CD8-positive, alpha-beta memory T cell (primary cell): ENCODE measurements at regions not wholly inside any gene's neighbourhood (a gene's known extent, or its start where the extent isn't known, plus 50 kb on each side); places are given as distances from the start of the nearest gene placed in this dataset.
"Not testable (repeated sequence)": the region's sequence is repeated elsewhere in the genome, so short reads cannot be mapped to it uniquely, and the experiment has no call there.

Experiments used
- CTCF ChIA-PET: fragments of 350-600 bp; sonication (Branson Sonifier 250); formaldehyde crosslinking; loops from one replicate; lab custom pipeline; 2021; ENCODE audit warnings: antibody characterized with exemption; lab: Charles Lee
- POLR2A ChIA-PET: fragments of 350-600 bp; sonication (Branson Sonifier 250); formaldehyde crosslinking; loops from one replicate; lab custom pipeline; 2021; ENCODE audit warnings: antibody characterized with exemption; lab: Charles Lee
- DNase-seq, 5 donors: peaks; one replicate each; pipeline versions ENCODE4 v3.0.0 to v3.0.0-alpha.2; 2020 to 2022; ENCODE audit warnings: mixed read lengths in 1 of 5
- H3K27ac ChIP-seq: one replicate; pipeline ENCODE4 v1.7.0; 2013; ENCODE audit warnings: low read depth, mild to moderate bottlenecking, low read length, moderate library complexity
- H3K27me3 ChIP-seq: 2 replicates; pipeline ENCODE4 v1.7.0; 2013; ENCODE audit warnings: low read length, mild to moderate bottlenecking; ENCODE audit not compliant: insufficient read depth, poor library complexity, severe bottlenecking
- H3K36me3 ChIP-seq: 2 replicates; pipeline ENCODE4 v1.7.0; 2013; ENCODE audit warnings: mild to moderate bottlenecking, low read length, moderate library complexity; ENCODE audit not compliant: insufficient read depth
- H3K4me1 ChIP-seq: 2 replicates; pipeline ENCODE4 v1.7.0; 2013; ENCODE audit warnings: mild to moderate bottlenecking, low read length, moderate library complexity; ENCODE audit not compliant: insufficient read depth
- H3K4me3 ChIP-seq: 2 replicates; pipeline ENCODE4 v1.7.0; 2013; ENCODE audit warnings: mild to moderate bottlenecking, low read length
- H3K9me3 ChIP-seq: 2 replicates; pipeline ENCODE4 v1.7.0; 2013; ENCODE audit warnings: mild to moderate bottlenecking, low read length
- H3K27ac Mint-ChIP-seq, 8 donors: one replicate each; pipeline ENCODE4 v1.8.0; 2020 to 2021; ENCODE audit warnings: mixed read lengths in 8 of 8, mild to moderate bottlenecking in 6 of 8, inconsistent platforms in 3 of 8, moderate library complexity in 3 of 8
- H3K27me3 Mint-ChIP-seq, 2 donors: one replicate each; pipeline ENCODE4 v1.8.0; 2020 to 2021; ENCODE audit warnings: mixed read lengths in 2 of 2, mild to moderate bottlenecking in 1 of 2, moderate library complexity in 1 of 2
- H3K36me3 Mint-ChIP-seq, 3 donors: one replicate each; pipeline ENCODE4 v1.8.0; 2020 to 2021; ENCODE audit warnings: mixed read lengths in 3 of 3, inconsistent platforms in 1 of 3, mild to moderate bottlenecking in 1 of 3
- H3K4me1 Mint-ChIP-seq, 3 donors: one replicate each; pipeline ENCODE4 v1.8.0; 2020 to 2021; ENCODE audit warnings: mixed read lengths in 3 of 3, inconsistent platforms in 1 of 3, mild to moderate bottlenecking in 1 of 3
- H3K4me3 Mint-ChIP-seq, 7 donors: one replicate each; pipeline ENCODE4 v1.8.0; 2020 to 2021; ENCODE audit warnings: mixed read lengths in 7 of 7, mild to moderate bottlenecking in 6 of 7, moderate library complexity in 4 of 7, inconsistent platforms in 2 of 7
- H3K9me3 Mint-ChIP-seq, 5 donors: one replicate each; pipeline ENCODE4 v1.8.0; 2020 to 2022; ENCODE audit warnings: mixed read lengths in 5 of 5, mild to moderate bottlenecking in 3 of 5, moderate library complexity in 2 of 5, inconsistent platforms in 1 of 5

DNA sequence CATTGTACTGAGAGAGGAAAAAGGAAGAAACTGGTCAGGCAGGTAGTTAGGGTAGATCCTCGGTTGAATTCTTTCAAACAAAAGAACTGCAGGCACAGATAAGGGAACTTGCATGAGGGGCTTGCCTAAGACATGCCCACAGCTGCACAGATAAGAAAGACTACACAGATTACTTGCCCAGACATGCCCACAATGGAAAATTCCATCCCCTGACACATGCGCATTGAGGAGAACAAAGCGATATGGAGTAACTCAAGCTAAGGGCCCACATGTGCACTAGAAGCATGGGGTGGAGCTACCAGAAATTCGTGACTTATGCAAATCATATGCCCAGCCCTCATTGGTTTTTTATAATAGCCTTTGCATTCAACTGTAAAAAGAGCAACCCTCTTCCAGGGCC, 181.3 kb upstream of the ZNF521 start:
- no peaks in the 10 kb centered on the region for H3K36me3 Mint-ChIP-seq
- H3K4me3 ChIP-seq = no peak overlapping the region
- no peak overlapping the region for H3K27ac Mint-ChIP-seq
- ChIA-PET CTCF (no interaction called here), POLR2A (no interaction called here)
- no peaks in the 10 kb centered on the region for H3K4me1 Mint-ChIP-seq
- H3K27me3 ChIP-seq = no peaks in the 10 kb centered on the region
- no peak overlapping the region for H3K4me3 Mint-ChIP-seq
- H3K4me1 ChIP-seq = no peaks in the 10 kb centered on the region
- no peaks in the 10 kb centered on the region for H3K27me3 Mint-ChIP-seq
- H3K36me3 ChIP-seq = no peaks in the 10 kb centered on the region
- DNase-seq = no peak
- H3K27ac ChIP-seq = no peak overlapping the region
- peaks cover 0 to 5% (median 2%) of the 10 kb centered on the region in 5 donors for H3K9me3 Mint-ChIP-seq
- H3K9me3 ChIP-seq = no peaks in the 10 kb centered on the region

DNA sequence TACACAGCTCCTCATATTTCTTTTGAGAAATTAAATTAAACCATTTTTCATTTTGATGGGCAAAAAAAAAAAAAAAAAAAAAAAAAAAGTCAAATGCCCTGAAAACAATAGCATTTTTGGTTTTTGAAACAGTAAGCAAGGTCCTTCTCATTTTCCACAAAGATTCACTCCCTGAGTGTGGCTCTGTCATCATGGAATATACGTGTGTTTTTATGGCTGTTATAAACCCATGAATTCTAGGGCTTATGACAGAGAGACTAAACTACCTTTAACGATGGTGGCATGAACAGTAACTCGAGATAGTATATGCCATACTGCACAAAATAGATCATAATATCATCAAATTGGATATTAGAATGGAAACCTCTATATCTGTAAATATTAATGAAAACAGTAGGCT, 179.2 kb upstream of the ZNF521 start:
- POLR2A ChIA-PET = no interaction called here
- H3K4me3 ChIP-seq = no peak overlapping the region
- H3K4me1 Mint-ChIP-seq = no peaks in the 10 kb centered on the region
- H3K9me3 Mint-ChIP-seq = peaks cover 3 to 5% (median 5%) of the 10 kb centered on the region in 5 donors
- no peak overlapping the region for H3K27ac ChIP-seq
- no peaks in the 10 kb centered on the region for H3K9me3 ChIP-seq
- H3K4me1 ChIP-seq = no peaks in the 10 kb centered on the region
- no peak for DNase-seq
- CTCF ChIA-PET = no interaction called here
- no peak overlapping the region for H3K4me3 Mint-ChIP-seq
- no peaks in the 10 kb centered on the region for H3K36me3 Mint-ChIP-seq
- peak overlapping the region in 1 of 8 donors; percentile 43 for H3K27ac Mint-ChIP-seq
- no peaks in the 10 kb centered on the region for H3K27me3 ChIP-seq
- no peaks in the 10 kb centered on the region for H3K36me3 ChIP-seq
- H3K27me3 Mint-ChIP-seq = no peaks in the 10 kb centered on the region

DNA sequence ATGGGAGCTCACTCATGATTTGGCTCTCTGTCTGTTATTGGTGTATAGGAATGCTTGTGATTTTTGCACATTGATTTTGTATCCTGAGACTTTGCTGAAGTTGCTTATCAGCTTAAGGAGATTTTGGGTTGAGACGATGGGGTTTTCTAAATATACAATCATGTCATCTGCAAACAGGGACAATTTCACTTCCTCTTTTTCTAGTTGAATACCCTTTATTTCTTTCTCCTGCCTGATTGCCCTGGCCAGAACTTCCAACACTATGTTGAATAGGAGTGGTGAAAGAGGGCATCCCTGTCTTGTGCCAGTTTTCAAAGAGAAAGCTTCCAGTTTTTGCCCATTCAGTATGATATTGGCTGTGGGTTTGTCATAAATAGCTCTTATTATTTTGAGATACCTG, 173.8 kb upstream of the ZNF521 start:
- H3K4me1 Mint-ChIP-seq, H3K36me3 ChIP-seq, POLR2A ChIA-PET, H3K36me3 Mint-ChIP-seq, H3K27ac Mint-ChIP-seq, H3K4me3 ChIP-seq, DNase-seq, H3K4me1 ChIP-seq, H3K27me3 ChIP-seq, H3K4me3 Mint-ChIP-seq, H3K27ac ChIP-seq, H3K27me3 Mint-ChIP-seq, CTCF ChIA-PET, H3K9me3 ChIP-seq: not testable (repeated sequence)
- H3K9me3 Mint-ChIP-seq = peaks cover 0 to 10% (median 3%) of the 10 kb centered on the region in 5 donors

- no peaks in the 10 kb centered on the region for H3K27me3 ChIP-seq
- H3K36me3 ChIP-seq = no peaks in the 10 kb centered on the region
- Mint-ChIP-seq H3K27ac (no peak overlapping the region), H3K36me3 (no peaks in the 10 kb centered on the region), H3K4me3 (no peak overlapping the region), H3K9me3 (peaks cover 0 to 3% (median 0%) of the 10 kb centered on the region in 5 donors), H3K4me1 (no peaks in the 10 kb centered on the region), H3K27me3 (peaks cover 0 to 2% of the 10 kb centered on the region in 2 donors)
- H3K4me1 ChIP-seq = no peaks in the 10 kb centered on the region
- no peak for DNase-seq
- H3K27ac ChIP-seq = no peak overlapping the region
- H3K4me3 ChIP-seq = no peak overlapping the region
- no peaks in the 10 kb centered on the region for H3K9me3 ChIP-seq
- ChIA-PET POLR2A (no interaction called here), CTCF (no interaction called here)
These were observed 166.7 kb upstream of the ZNF521 start for GRCh38 chr18:25518716-25519053.

- Histone ChIP-seq H3K4me3 (no peak overlapping the region), H3K9me3 (no peaks in the 10 kb centered on the region), H3K27me3 (no peaks in the 10 kb centered on the region), H3K4me1 (no peaks in the 10 kb centered on the region), H3K36me3 (no peaks in the 10 kb centered on the region), H3K27ac (no peak overlapping the region)
- Mint-ChIP-seq H3K9me3 (peaks cover 0 to 3% (median 0%) of the 10 kb centered on the region in 5 donors), H3K27ac (no peak overlapping the region), H3K4me1 (no peaks in the 10 kb centered on the region), H3K4me3 (no peak overlapping the region), H3K27me3 (peaks cover 0 to 2% of the 10 kb centered on the region in 2 donors), H3K36me3 (no peaks in the 10 kb centered on the region)
- CTCF ChIA-PET = no interaction called here
- POLR2A ChIA-PET = no interaction called here
- DNase-seq = no peak
These were observed 166.1 kb upstream of the ZNF521 start for GRCh38 chr18:25517881-25518715.

DNA sequence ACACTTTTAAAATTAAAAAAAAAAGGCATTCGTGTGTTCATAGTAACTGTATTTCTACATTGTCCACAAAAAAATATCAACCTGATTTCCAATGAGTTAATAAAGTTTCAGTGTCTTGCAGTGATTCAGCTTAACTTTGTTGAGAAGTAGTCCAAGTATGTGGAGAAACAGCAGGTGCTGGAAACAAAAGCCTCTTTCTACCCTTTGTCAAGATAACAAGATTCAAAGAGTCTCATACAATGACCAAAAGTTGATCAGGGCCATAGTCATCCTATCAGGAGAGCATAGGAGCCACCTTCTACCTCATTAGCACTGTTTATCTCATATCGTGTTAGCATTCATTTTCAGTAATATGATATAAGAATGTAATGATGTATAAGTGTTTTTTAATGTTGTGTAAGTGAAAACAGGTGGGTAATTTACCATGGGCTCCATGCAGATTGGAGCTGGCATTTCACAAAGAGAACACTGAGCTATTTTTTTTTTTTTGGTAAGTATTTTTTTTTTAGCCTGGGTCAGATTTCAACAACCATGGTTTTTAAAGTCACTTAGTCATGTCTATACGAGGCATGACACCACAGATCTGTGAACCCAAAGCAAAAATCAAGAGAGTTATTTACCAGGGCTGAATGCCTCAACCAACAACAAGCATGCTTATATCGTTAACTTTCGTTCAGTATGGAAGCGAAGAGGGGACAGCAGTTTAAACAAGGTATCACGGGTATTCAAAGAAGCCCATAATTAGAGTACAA, 165.0 kb upstream of the ZNF521 start:
- no peak overlapping the region for H3K27ac Mint-ChIP-seq
- H3K27ac ChIP-seq = no peak overlapping the region
- DNase-seq = no peak
- no peaks in the 10 kb centered on the region for H3K4me1 ChIP-seq
- H3K9me3 ChIP-seq = no peaks in the 10 kb centered on the region
- H3K27me3 ChIP-seq = no peaks in the 10 kb centered on the region
- H3K27me3 Mint-ChIP-seq = peaks cover 0 to 2% of the 10 kb centered on the region in 2 donors
- ChIA-PET POLR2A (no interaction called here), CTCF (no interaction called here)
- no peaks in the 10 kb centered on the region for H3K36me3 ChIP-seq
- H3K4me3 ChIP-seq = no peak overlapping the region
- no peaks in the 10 kb centered on the region for H3K4me1 Mint-ChIP-seq
- H3K36me3 Mint-ChIP-seq = no peaks in the 10 kb centered on the region
- peaks cover 0 to 6% (median 2%) of the 10 kb centered on the region in 5 donors for H3K9me3 Mint-ChIP-seq
- H3K4me3 Mint-ChIP-seq = no peak overlapping the region

DNA sequence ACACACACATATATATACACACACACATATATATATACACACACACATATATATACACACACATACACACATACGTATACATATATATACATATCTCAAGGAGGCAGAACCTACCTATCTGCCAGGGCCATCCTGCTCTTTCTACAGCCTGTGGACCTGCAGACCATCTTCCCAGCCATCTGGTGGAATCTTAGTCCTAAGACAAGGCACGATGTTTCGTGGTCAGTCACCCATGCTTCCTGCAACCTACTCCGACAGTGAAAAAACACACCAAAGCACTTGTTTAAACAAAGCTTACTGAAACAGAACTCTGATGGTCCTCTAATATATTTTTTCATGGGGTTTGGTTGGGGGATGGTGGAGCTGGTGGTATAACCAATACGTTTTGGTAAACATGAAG, 164.2 kb upstream of the ZNF521 start:
- no peaks in the 10 kb centered on the region for H3K36me3 Mint-ChIP-seq
- Histone ChIP-seq H3K4me3 (no peak overlapping the region), H3K4me1 (no peaks in the 10 kb centered on the region), H3K9me3 (no peaks in the 10 kb centered on the region), H3K27ac (no peak overlapping the region), H3K27me3 (no peaks in the 10 kb centered on the region), H3K36me3 (no peaks in the 10 kb centered on the region)
- no peak overlapping the region for H3K27ac Mint-ChIP-seq
- no peak for DNase-seq
- H3K4me1 Mint-ChIP-seq = no peaks in the 10 kb centered on the region
- peaks cover 0 to 6% (median 2%) of the 10 kb centered on the region in 5 donors for H3K9me3 Mint-ChIP-seq
- H3K4me3 Mint-ChIP-seq = no peak overlapping the region
- CTCF ChIA-PET = no interaction called here
- POLR2A ChIA-PET = no interaction called here
- peaks cover 0 to 3% of the 10 kb centered on the region in 2 donors for H3K27me3 Mint-ChIP-seq

GRCh38 chr18:25510096-25510495, 158.1 kb upstream of the ZNF521 start:
- CTCF ChIA-PET = no interaction called here
- no peak overlapping the region for H3K4me3 ChIP-seq
- Mint-ChIP-seq H3K36me3 (no peaks in the 10 kb centered on the region), H3K4me1 (no peaks in the 10 kb centered on the region), H3K27me3 (peaks cover 0 to 2% of the 10 kb centered on the region in 2 donors), H3K4me3 (no peak overlapping the region), H3K9me3 (peaks cover 0 to 11% (median 2%) of the 10 kb centered on the region in 5 donors), H3K27ac (no peak overlapping the region)
- no peaks in the 10 kb centered on the region for H3K4me1 ChIP-seq
- POLR2A ChIA-PET = no interaction called here
- no peaks in the 10 kb centered on the region for H3K36me3 ChIP-seq
- no peaks in the 10 kb centered on the region for H3K27me3 ChIP-seq
- H3K9me3 ChIP-seq = no peaks in the 10 kb centered on the region
- DNase-seq = no peak
- H3K27ac ChIP-seq = no peak overlapping the region
